ENCODE measurements at regions not wholly inside any gene's neighbourhood (a gene's known extent, or its start where the extent isn't known, plus 50 kb on each side); places are given as distances from the start of the nearest gene placed in this dataset.

- H3K9me1 ChIP-seq (ENCODE audit: control insufficient read depth, insufficient read depth, low read length) = no peaks in the 10 kb centered on the region
- H3K9me3 ChIP-seq (replicated peaks; ENCODE audit: control insufficient read depth, insufficient read depth, low read depth, low read length) = no peaks in the 10 kb centered on the region
- no peaks in the 10 kb centered on the region for H4K20me1 ChIP-seq (replicated peaks; ENCODE audit: control insufficient read depth, insufficient read depth, low read length)
- FAIRE-seq (no peak), ATAC-seq (no peak), DNase-seq (ENCODE audit: extremely low read depth in 1 of 4, low spot score in 3 of 4) (no peak)
- H3K27ac ChIP-seq (ENCODE audit: extremely low read depth, low read depth, low read length) = no peak overlapping the region
- no peaks in the 10 kb centered on the region for H3K4me1 ChIP-seq (replicated peaks in 1 of 2; ENCODE audit: control insufficient read depth in 2 of 2, insufficient read depth in 2 of 2, low read length in 2 of 2)
- 2% methylated on average over 8 of the region's 8 CpGs for WGBS (ENCODE audit: insufficient coverage, low coverage, missing lambda C conversion rate)
- ChIA-PET CTCF (ENCODE audit: low intra/inter-chr PET ratio) (no interaction called here), POLR2A (no interaction called here)
- peaks cover 0 to 2% of the 10 kb centered on the region in 2 experiments; a peak in 2 of 5 replicates for H3K27me3 ChIP-seq (ENCODE audit: control insufficient read depth in 2 of 2, insufficient read depth in 2 of 2, low read length in 2 of 2)
- in situ Hi-C loops (cut with MboI) (no loop called here), intact Hi-C loops (cut with micrococcal nuclease) (no loop called here)
- no peak overlapping the region for H3K4me3 ChIP-seq
- H3K4me2 ChIP-seq (ENCODE audit: insufficient read depth, low read length) = no peak overlapping the region
- BruUV-seq (replicated peaks) = no TSS peak
- H3K9ac ChIP-seq (ENCODE audit: insufficient read depth in 1 of 2, low read depth in 2 of 2, low read length in 2 of 2) = no peak overlapping the region
- TF ChIP-seq SMC3 (conservative IDR thresholded peaks at IDR 0.05; ENCODE audit: insufficient read depth, low read depth, low read length) = no peak
- no peak for TF ChIP-seq ESRRB (CRISPR knock-in tag; IDR thresholded peaks at IDR 0.05; ENCODE audit: borderline replicate concordance)
- no peak for TF ChIP-seq ZNF124 (CRISPR knock-in tag; IDR thresholded peaks at IDR 0.05)
- no peak for TF ChIP-seq PRMT5 (CRISPR knock-in tag; IDR thresholded peaks at IDR 0.05)
- TF ChIP-seq ELF1 (tag; IDR thresholded peaks at IDR 0.05) = no peak
- TF ChIP-seq NFIC (IDR thresholded peaks at IDR 0.05) = no peak
- no peak for TF ChIP-seq HMG20A (CRISPR knock-in tag; conservative IDR thresholded peaks at IDR 0.05)
- no peak overlapping the region for H2AFZ ChIP-seq (ENCODE audit: low read depth, low read length)
- no peaks in the 10 kb centered on the region for H3K79me2 ChIP-seq (ENCODE audit: control insufficient read depth, insufficient read depth, low read length)
- H3K36me3 ChIP-seq (ENCODE audit: control insufficient read depth, insufficient read depth, low read length) = no peaks in the 10 kb centered on the region
These were observed 303.6 kb upstream of the AKR1E2 start for GRCh38 chr10:4522296-4523000.

Measured in K562 (cell line).